Ectodermal cell (in vitro differentiated cells): ENCODE measurements at regions not wholly inside any gene's neighbourhood (a gene's known extent, or its start where the extent isn't known, plus 50 kb on each side); places are given as distances from the start of the nearest gene placed in this dataset.

Experiments used
- H3K27ac ChIP-seq: 2 replicates; pipeline ENCODE4 v1.7.0; 2013; ENCODE audit warnings: mild to moderate bottlenecking, low read depth, low read length; ENCODE audit not compliant: insufficient read depth, poor library complexity, severe bottlenecking
- H3K27me3 ChIP-seq: 2 replicates; pipeline ENCODE4 v1.7.0; 2013; ENCODE audit warnings: mild to moderate bottlenecking, low read length; ENCODE audit not compliant: insufficient read depth, control insufficient read depth, poor library complexity, severe bottlenecking
- H3K36me3 ChIP-seq: one replicate; pipeline ENCODE4 v1.7.0; 2013; ENCODE audit warnings: low read length; ENCODE audit not compliant: control insufficient read depth, insufficient read depth
- H3K4me1 ChIP-seq: one replicate; pipeline ENCODE4 v1.7.0; 2013; ENCODE audit warnings: low read length; ENCODE audit not compliant: control insufficient read depth, insufficient read depth
- H3K4me3 ChIP-seq: 2 replicates; pipeline ENCODE4 v1.7.0; 2013; ENCODE audit warnings: low read depth, low read length, control low read depth; ENCODE audit not compliant: insufficient read depth
- H3K9me3 ChIP-seq: 2 replicates; pipeline ENCODE4 v1.7.0; 2013; ENCODE audit warnings: mild to moderate bottlenecking, low read length, moderate library complexity; ENCODE audit not compliant: control insufficient read depth
- WGBS, 2 experiments: methylation state at CpG; one replicate each; pipeline ENCODE4 v1.1.7; 2013; ENCODE audit warnings: missing lambda C conversion rate in 2 of 2; 5-methylcytosine and 5-hydroxymethylcytosine counted together

DNA sequence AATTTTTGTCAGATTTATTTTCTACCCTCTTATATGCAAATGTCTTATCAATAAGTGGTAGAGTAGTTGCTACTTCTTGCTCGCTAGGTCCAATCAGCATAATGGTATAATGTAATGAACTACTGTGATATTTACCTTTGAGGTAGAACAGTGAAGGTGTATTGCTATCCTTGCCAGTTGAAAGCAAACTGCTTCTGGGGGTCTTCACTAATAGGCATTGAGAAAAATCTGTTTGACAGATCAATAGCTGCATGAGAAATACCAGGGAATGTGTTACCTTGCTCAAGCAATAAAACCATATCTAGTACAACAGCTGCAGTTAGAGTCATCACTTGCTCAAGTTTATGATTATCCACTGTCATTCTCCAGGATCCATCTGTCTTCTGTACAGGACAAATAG is 50.1 kb upstream of the EFEMP1 start:
- Histone ChIP-seq H3K4me1 (no peaks in the 10 kb centered on the region), H3K4me3 (no peak overlapping the region), H3K27ac (no peak overlapping the region), H3K36me3 (no peaks in the 10 kb centered on the region), H3K27me3 (no peaks in the 10 kb centered on the region), H3K9me3 (no peaks in the 10 kb centered on the region)
- WGBS, 2 experiments, result 89 to 100% methylated on average over 1 of the region's 1 CpG

DNA sequence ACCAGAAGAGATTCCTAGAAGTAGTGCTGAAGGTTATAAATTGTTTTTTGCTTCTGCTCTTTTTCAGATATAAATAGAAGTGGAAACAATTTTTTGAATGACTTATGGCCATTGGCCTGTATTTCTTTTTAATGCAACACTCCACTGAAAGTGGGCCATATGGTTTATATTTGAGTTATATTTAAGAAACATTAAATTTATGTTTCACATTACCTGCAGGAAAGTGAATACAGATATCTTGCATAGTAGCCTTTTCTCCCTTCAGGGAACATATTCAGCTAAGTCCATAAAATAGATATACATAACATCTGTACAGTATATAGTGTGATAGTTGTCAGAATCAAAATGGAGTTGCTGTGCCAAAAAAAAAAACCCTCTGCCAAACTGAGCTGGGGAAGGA is 53.1 kb upstream of the EFEMP1 start:
- Histone ChIP-seq H3K9me3 (no peaks in the 10 kb centered on the region), H3K27me3 (no peaks in the 10 kb centered on the region), H3K27ac (no peak overlapping the region), H3K36me3 (no peaks in the 10 kb centered on the region), H3K4me3 (no peak overlapping the region), H3K4me1 (no peaks in the 10 kb centered on the region)

DNA sequence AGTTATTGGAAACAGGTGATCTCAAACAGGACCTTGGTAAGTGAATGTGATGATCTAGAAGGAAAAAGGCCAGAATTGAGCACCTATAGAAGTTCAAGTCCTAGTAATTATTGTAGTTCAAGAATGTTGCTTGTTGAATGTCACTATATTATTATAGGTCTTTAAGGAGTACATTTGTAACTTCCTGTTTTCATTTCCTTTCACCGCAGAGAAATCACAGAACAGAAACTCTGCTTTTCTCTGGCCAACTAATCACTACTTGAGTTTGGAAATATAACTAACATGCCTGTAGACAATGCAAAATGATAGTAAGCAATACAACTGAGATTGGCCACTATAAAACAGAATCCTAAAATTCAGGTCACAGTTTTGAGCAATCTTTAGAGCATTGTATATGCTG is 61.8 kb upstream of the EFEMP1 start:
- Histone ChIP-seq H3K4me3 (no peak overlapping the region), H3K27ac (no peak overlapping the region), H3K36me3 (no peaks in the 10 kb centered on the region), H3K9me3 (no peaks in the 10 kb centered on the region), H3K4me1 (peaks cover 3% of the 10 kb centered on the region), H3K27me3 (no peaks in the 10 kb centered on the region)
- WGBS, 2 experiments, result 100% methylated on average over 1 of the region's 1 CpG

DNA sequence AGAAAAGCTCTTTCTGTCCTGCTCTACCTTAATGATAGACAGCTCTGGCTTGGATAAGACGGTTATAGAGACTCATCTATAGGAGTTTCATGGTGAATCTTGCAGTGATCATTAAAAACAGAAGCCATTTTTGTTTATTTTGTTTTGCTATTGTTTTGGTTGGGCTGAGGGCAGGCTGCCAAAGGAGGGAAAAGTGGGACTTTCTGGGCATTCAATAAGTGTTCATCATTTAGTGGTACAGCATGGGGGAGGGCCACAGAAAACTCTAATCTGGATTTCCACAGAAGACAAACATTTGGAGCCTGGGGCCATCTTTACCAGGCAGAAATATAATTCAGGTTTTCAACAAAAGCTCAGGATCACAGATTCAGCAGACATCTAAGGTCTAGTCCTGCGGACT is 62.4 kb upstream of the EFEMP1 start:
- Histone ChIP-seq H3K27me3 (no peaks in the 10 kb centered on the region), H3K4me1 (peaks cover 3% of the 10 kb centered on the region), H3K4me3 (no peak overlapping the region), H3K27ac (no peak overlapping the region), H3K9me3 (no peaks in the 10 kb centered on the region), H3K36me3 (no peaks in the 10 kb centered on the region)
- 95% methylated on average over 2 of the region's 2 CpGs for WGBS, 2 experiments

DNA sequence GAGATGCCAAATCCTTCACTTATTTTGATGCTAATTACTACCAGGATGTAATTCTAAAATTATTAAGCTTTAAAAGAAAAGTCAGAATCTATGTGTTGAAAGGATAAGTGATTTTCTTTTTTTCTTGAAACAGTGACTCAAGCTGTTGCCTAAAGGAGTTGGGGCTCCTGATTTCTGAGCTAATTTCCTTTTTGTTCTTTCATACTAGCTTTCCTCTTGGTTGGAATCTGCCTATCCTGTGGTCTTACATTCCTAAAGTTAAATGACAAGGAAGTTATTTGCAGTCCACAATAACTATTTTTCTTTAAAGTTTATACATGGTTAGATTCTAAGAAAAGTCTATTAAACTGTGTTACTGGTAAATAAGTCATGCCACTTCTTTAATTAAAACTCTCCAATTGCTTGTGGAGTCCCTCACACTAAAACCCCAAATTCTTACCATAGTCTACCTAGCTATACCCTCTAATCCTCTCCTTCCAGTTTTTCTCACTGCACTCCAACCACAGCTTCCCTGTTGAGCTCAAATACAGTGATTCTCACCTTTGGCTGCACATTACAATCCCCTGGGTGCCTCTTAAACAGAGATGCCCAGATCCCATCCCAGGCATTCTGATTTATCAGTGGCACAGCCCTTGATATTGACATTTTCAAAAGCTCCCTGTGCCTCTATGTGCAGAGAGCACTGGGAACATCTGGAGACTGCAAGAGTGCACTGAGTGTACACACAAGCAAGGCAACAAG is 63.3 kb upstream of the EFEMP1 start:
- Histone ChIP-seq H3K4me1 (peaks cover 3% of the 10 kb centered on the region), H3K4me3 (no peak overlapping the region), H3K27me3 (no peaks in the 10 kb centered on the region), H3K9me3 (no peaks in the 10 kb centered on the region), H3K27ac (no peak overlapping the region), H3K36me3 (no peaks in the 10 kb centered on the region)

DNA sequence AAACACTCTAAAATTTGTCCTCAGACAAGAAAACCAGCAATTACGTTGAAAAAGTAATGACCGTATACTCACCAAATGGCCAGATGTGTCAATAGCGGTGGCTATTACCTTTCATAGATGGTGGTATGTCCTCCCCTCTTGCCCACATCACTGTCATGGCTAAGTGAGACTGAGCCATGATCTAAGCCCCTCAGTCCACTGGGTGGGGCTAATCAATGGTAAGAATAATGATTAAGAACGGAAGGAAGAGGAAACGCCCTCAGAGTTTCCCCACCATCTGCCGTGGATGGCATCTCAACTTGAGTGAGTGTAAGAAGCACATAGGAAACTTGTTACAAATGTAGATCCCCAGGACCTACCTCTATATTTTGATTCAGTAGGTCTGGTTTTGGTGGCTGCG is 65.8 kb upstream of the EFEMP1 start:
- 96 to 99% methylated on average over 7 of the region's 7 CpGs for WGBS, 2 experiments
- Histone ChIP-seq H3K36me3 (no peaks in the 10 kb centered on the region), H3K4me1 (peaks cover 3% of the 10 kb centered on the region), H3K27me3 (no peaks in the 10 kb centered on the region), H3K9me3 (no peaks in the 10 kb centered on the region), H3K27ac (no peak overlapping the region), H3K4me3 (no peak overlapping the region)

DNA sequence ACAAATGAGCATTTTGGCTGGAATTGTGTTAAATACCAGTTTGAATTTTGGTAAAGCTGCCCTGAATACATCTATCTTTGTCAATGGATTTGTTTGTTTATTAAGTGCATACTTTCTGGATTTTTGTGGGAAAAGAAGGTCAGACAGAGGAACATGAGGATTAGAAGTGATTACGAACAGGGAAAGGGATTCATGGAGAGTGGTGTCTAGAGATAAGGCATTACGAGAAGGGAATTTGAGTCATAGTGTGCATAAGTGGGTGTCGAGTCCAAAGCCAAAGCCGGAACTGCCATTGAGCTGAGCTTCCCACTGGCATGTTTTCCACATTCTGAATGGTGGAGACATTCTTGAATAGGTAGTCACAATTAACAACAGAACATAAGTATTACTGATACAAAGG is 68.9 kb upstream of the EFEMP1 start:
- Histone ChIP-seq H3K36me3 (no peaks in the 10 kb centered on the region), H3K4me1 (no peaks in the 10 kb centered on the region), H3K9me3 (no peaks in the 10 kb centered on the region), H3K27ac (no peak overlapping the region), H3K27me3 (no peaks in the 10 kb centered on the region), H3K4me3 (no peak overlapping the region)
- WGBS, 2 experiments, result 81 to 97% methylated on average over 4 of the region's 4 CpGs

DNA sequence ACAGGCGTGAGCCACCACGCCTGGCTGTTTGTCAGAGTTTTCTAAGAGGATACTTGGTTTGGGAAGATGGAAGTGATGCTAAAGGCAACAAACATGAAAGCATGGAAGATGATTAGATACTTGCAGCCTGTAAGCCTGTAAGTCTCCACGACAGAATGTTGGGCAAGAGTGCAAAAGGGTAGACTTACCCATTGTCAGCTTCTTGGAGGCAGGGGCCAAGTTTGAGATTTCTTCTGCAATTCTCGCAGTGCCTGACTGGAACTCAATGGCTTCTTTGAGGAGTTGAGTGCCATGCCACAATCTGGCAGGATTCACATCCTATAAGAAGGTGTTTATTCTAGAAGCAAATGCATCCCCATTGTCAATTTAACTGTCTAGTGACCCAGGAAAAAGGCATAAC is 70.1 kb upstream of the EFEMP1 start:
- Histone ChIP-seq H3K9me3 (no peaks in the 10 kb centered on the region), H3K27ac (no peak overlapping the region), H3K4me3 (no peak overlapping the region), H3K36me3 (no peaks in the 10 kb centered on the region), H3K27me3 (no peaks in the 10 kb centered on the region), H3K4me1 (no peaks in the 10 kb centered on the region)
- 89 to 97% methylated on average over 4 of the region's 4 CpGs for WGBS, 2 experiments

DNA sequence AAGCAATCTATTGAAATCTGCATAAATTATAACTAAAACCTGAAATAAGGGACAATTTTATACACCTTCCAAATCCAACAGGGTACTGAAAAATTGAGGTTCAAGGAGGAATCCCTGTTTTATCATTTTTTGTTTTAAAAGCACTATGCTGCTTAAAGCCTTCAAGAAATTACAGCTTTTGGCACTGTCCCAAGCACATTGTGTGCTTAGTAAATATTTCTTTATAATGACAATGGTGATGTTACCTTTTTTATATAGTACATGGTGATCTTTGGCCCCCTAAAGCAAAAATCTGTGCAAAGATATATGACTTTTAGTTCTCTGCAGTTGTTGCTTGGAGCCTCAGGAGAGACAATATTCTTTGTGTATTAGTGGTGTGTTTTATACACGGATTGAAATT is 71.6 kb upstream of the EFEMP1 start:
- no peak overlapping the region for H3K4me3 ChIP-seq
- no peaks in the 10 kb centered on the region for H3K4me1 ChIP-seq
- WGBS, 2 experiments, result no CpG with 5 or more reads among the region's 1 CpG
- no peaks in the 10 kb centered on the region for H3K9me3 ChIP-seq
- H3K36me3 ChIP-seq, result no peaks in the 10 kb centered on the region
- no peaks in the 10 kb centered on the region for H3K27me3 ChIP-seq
- no peak overlapping the region for H3K27ac ChIP-seq

DNA sequence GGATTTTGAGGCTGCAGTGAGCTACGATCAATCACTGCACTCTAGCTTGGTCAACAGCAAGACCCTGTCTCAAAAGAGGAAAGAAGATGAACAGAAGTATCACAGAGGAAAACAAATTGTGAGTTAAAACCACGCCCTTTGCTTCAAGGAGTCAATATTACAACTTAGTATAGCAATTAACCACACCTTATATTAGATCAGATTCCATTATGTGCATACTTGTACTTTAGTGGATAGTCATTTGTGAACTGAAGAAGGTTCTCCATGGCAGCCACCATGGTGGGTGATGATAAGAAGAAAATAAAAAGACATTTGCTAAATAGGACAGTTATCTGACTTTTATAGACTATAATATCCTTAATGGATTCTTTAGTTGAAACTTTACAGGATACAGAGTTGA is 72.3 kb upstream of the EFEMP1 start:
- H3K36me3 ChIP-seq, result no peaks in the 10 kb centered on the region
- H3K27ac ChIP-seq, result no peak overlapping the region
- WGBS, 2 experiments, result 94 to 98% methylated on average over 1 to 2 of the region's 2 CpGs
- no peaks in the 10 kb centered on the region for H3K4me1 ChIP-seq
- no peaks in the 10 kb centered on the region for H3K27me3 ChIP-seq
- H3K9me3 ChIP-seq, result no peaks in the 10 kb centered on the region
- H3K4me3 ChIP-seq, result no peak overlapping the region

DNA sequence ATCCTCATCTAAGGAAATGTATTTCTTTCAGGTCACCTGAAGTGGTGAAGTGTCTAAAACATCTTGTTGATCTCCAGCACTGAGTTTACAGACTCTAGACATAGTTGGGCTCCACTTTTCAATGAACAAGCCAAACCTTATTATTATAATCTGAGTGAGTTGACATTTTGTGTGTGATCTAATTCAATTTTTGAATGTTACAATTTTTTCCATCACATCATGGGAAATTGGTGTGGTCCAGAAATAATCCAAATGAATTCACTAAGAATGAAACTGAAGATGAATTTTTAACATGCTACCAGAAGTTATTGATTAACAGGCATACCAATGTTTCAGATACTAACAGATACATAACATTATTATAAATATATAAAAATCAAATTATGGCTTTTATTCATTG is 75.6 kb upstream of the EFEMP1 start:
- H3K27ac ChIP-seq, result no peak overlapping the region
- H3K9me3 ChIP-seq, result no peaks in the 10 kb centered on the region
- no peaks in the 10 kb centered on the region for H3K36me3 ChIP-seq
- H3K4me3 ChIP-seq, result no peak overlapping the region
- H3K27me3 ChIP-seq, result no peaks in the 10 kb centered on the region
- no peaks in the 10 kb centered on the region for H3K4me1 ChIP-seq
